GM23248 (cell line): ENCODE measurements at regions not wholly inside any gene's neighbourhood (a gene's known extent, or its start where the extent isn't known, plus 50 kb on each side); places are given as distances from the start of the nearest gene placed in this dataset.

Experiments
- DNase-seq: peaks from one replicate; pipeline ENCODE4 v3.0.0-alpha.2; 2015
- H2AFZ ChIP-seq: fragments of 200-600 bp; sonication (generic); 2 replicates; pipeline ENCODE4 v1.6.1; 2016; ENCODE audit warnings: antibody characterized with exemption
- H3F3A ChIP-seq: fragments of 200-600 bp; sonication (generic); 2 replicates; pipeline ENCODE4 v1.6.1; 2016; ENCODE audit warnings: mild to moderate bottlenecking, antibody characterized with exemption, mixed run types; ENCODE audit not compliant: insufficient read depth
- H3K27ac ChIP-seq: fragments of 200-600 bp; sonication (generic); 2 replicates; pipeline ENCODE4 v1.5.1; 2016; ENCODE audit warnings: mild to moderate bottlenecking
- H3K27me3 ChIP-seq: fragments of 200-600 bp; sonication (generic); replicated peaks from 2 replicates; pipeline ENCODE4 v1.6.1; 2016; ENCODE audit warnings: mild to moderate bottlenecking; ENCODE audit not compliant: insufficient read depth
- H3K36me3 ChIP-seq: fragments of 200-600 bp; sonication (generic); 2 replicates; pipeline ENCODE4 v1.6.1; 2016; ENCODE audit warnings: low read depth, mild to moderate bottlenecking
- H3K4me1 ChIP-seq: fragments of 200-600 bp; sonication (generic); 2 replicates; pipeline ENCODE4 v1.6.1; 2016; ENCODE audit warnings: mild to moderate bottlenecking; ENCODE audit not compliant: insufficient read depth
- H3K4me2 ChIP-seq: fragments of 200-600 bp; sonication (generic); one replicate; pipeline ENCODE4 v1.6.1; 2016; ENCODE audit warnings: mild to moderate bottlenecking; ENCODE audit not compliant: unreplicated experiment
- H3K4me3 ChIP-seq: fragments of 200-600 bp; sonication (generic); 2 replicates; pipeline ENCODE4 v1.5.1; 2016; ENCODE audit warnings: mild to moderate bottlenecking
- H3K79me2 ChIP-seq: fragments of 200-600 bp; sonication (generic); 2 replicates; pipeline ENCODE4 v1.6.1; 2016; ENCODE audit warnings: mild to moderate bottlenecking; ENCODE audit not compliant: insufficient read depth
- H3K9ac ChIP-seq: fragments of 200-600 bp; sonication (generic); 2 replicates; pipeline ENCODE4 v1.6.1; 2016; ENCODE audit warnings: mild to moderate bottlenecking
- H3K9me2 ChIP-seq: fragments of 200-600 bp; sonication (generic); 2 replicates; pipeline ENCODE4 v1.6.1; 2016; ENCODE audit warnings: mixed run types, mild to moderate bottlenecking, moderate library complexity; ENCODE audit not compliant: insufficient read depth
- H3K9me3 ChIP-seq: fragments of 200-600 bp; sonication (generic); one replicate; pipeline ENCODE4 v1.6.1; 2017; ENCODE audit warnings: low read depth
- H4K20me1 ChIP-seq: fragments of 200-600 bp; sonication (generic); 2 replicates; pipeline ENCODE4 v1.6.0; 2016; ENCODE audit not compliant: insufficient read depth
- EZH2 ChIP-seq: fragments of 200-600 bp; sonication (generic); IDR thresholded peaks from 2 replicates; pipeline ENCODE4 v1.6.1; 2018; ENCODE audit warnings: antibody characterized with exemption, mild to moderate bottlenecking; ENCODE audit not compliant: insufficient read depth, poor library complexity, severe bottlenecking
- EZH2phosphoT487 ChIP-seq: fragments of 200-600 bp; sonication (generic); IDR thresholded peaks from 2 replicates; pipeline ENCODE4 v1.6.1; 2018; ENCODE audit warnings: antibody characterized with exemption, moderate library complexity, mild to moderate bottlenecking, low read depth; ENCODE audit not compliant: insufficient read depth
- WGBS, 2 experiments: methylation state at CpG; one replicate each; pipeline ENCODE4 v1.1.6; 2015 to 2017; ENCODE audit warnings: low lambda C conversion rate in 2 of 2, low coverage in 1 of 2; ENCODE audit errors: missing lambda C conversion rate in 2 of 2; 5-methylcytosine and 5-hydroxymethylcytosine counted together
- in situ Hi-C: fragments of 300-500 bp; cut with MboI; formaldehyde crosslinking; loops from 2 replicates; pipeline ENCODE4 v1.15.0; 2020

- WGBS, 2 experiments, result 64 to 75% methylated on average over 6 of the region's 6 CpGs
- no peak overlapping the region for H2AFZ ChIP-seq
- H3K9me2 ChIP-seq, result no peaks in the 10 kb centered on the region
- no peak overlapping the region for H3K9ac ChIP-seq
- H3K9me3 ChIP-seq, result no peaks in the 10 kb centered on the region
- no peaks in the 10 kb centered on the region for H3K36me3 ChIP-seq
- no peaks in the 10 kb centered on the region for H3K79me2 ChIP-seq
- H3F3A ChIP-seq, result no peaks in the 10 kb centered on the region
- no peak overlapping the region for H3K27ac ChIP-seq
- in situ Hi-C loops, result no loop called here
- H3K4me2 ChIP-seq, result no peak overlapping the region
- TF ChIP-seq EZH2phosphoT487 (no peak), EZH2 (no peak)
- no peaks in the 10 kb centered on the region for H4K20me1 ChIP-seq
- peaks cover 8% of the 10 kb centered on the region; the same call in 1 of the 2 replicates for H3K27me3 ChIP-seq
- no peaks in the 10 kb centered on the region for H3K4me1 ChIP-seq
- peak; percentile 24 for DNase-seq
- no peak overlapping the region for H3K4me3 ChIP-seq
Observed at GRCh38 chr10:78578929-78579328, 489.8 kb upstream of the ZMIZ1 start.

- WGBS, 2 experiments, result 75 to 76% methylated on average over 5 of the region's 5 CpGs
- Histone ChIP-seq H3K4me2 (no peak overlapping the region), H3K4me1 (no peaks in the 10 kb centered on the region), H3K9me3 (no peaks in the 10 kb centered on the region), H3F3A (no peaks in the 10 kb centered on the region), H3K79me2 (no peaks in the 10 kb centered on the region), H3K9me2 (no peaks in the 10 kb centered on the region), H4K20me1 (no peaks in the 10 kb centered on the region), H3K4me3 (no peak overlapping the region), H2AFZ (no peak overlapping the region), H3K27me3 (peaks cover 11% of the 10 kb centered on the region), H3K9ac (no peak overlapping the region), H3K27ac (no peak overlapping the region), H3K36me3 (no peaks in the 10 kb centered on the region)
- in situ Hi-C loops, result no loop called here
- no peak for TF ChIP-seq EZH2
- no peak for TF ChIP-seq EZH2phosphoT487
- no peak for DNase-seq
Observed at GRCh38 chr10:78579576-78579975, 489.2 kb upstream of the ZMIZ1 start.

DNA sequence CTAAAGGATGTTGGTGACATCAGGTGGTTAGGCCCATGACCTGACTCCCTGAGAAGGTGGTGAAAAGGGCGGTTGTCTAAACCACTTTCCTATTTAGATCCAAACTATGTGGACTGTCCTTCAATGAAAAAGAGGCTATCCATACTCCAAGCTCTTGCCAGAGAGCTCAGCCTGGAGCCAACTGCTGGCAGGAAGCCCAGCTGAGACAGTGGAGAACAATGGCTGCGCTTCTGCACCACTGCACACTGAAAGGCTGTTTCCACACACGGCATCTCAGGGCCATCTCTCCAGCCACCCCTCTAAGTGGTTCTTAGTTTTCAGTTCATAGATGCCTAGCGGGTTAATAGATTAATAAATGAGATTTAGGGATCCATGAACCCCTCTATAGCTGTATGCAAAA lies 488.8 kb upstream of the ZMIZ1 start:
- Histone ChIP-seq H2AFZ (no peak overlapping the region), H3K4me2 (no peak overlapping the region), H3K4me1 (no peaks in the 10 kb centered on the region), H4K20me1 (no peaks in the 10 kb centered on the region), H3F3A (no peaks in the 10 kb centered on the region), H3K36me3 (no peaks in the 10 kb centered on the region), H3K9me2 (no peaks in the 10 kb centered on the region), H3K9ac (no peak overlapping the region), H3K9me3 (no peaks in the 10 kb centered on the region), H3K79me2 (no peaks in the 10 kb centered on the region), H3K27ac (no peak overlapping the region), H3K4me3 (no peak overlapping the region), H3K27me3 (peaks cover 11% of the 10 kb centered on the region)
- TF ChIP-seq EZH2phosphoT487, result no peak
- TF ChIP-seq EZH2, result no peak
- in situ Hi-C loops, result no loop called here
- no peak for DNase-seq
- 92 to 94% methylated on average over 4 of the region's 4 CpGs for WGBS, 2 experiments

DNA sequence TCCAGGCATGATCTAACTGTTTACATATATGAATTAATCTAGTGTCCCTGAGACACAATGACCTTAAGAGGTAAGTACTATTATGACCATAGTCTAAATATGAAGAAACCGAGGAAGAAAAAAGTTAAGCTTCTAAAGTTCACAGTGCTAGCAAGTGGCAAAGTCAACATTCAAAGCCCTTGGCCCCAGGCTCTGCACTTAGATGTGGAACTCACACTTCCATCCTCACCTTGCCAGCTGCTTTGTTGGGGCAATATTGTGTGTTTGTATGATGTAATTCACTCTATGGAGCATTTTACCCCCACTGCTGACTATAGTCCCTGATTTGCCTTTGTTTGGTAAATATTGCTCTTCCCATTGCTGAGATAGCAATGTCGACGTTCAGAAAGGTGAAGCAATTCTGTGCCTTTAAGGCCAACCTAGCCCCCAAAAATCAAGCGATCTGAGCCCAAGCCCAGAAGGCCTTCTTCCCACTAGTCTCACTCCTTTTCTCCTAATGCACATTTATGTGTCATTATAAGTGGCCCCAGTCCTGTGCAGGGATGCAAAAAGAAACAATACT lies 487.6 kb upstream of the ZMIZ1 start:
- Histone ChIP-seq H3K79me2 (no peaks in the 10 kb centered on the region), H3K9ac (no peak overlapping the region), H3K4me2 (no peak overlapping the region), H3K4me3 (no peak overlapping the region), H3K27me3 (peaks cover 11% of the 10 kb centered on the region), H3K27ac (no peak overlapping the region), H3K4me1 (no peaks in the 10 kb centered on the region), H3K9me3 (no peaks in the 10 kb centered on the region), H2AFZ (no peak overlapping the region), H3K9me2 (no peaks in the 10 kb centered on the region), H4K20me1 (no peaks in the 10 kb centered on the region), H3K36me3 (no peaks in the 10 kb centered on the region), H3F3A (no peaks in the 10 kb centered on the region)
- WGBS, 2 experiments, result 63 to 68% methylated on average over 4 of the region's 4 CpGs
- in situ Hi-C loops, result no loop called here
- DNase-seq, result no peak
- TF ChIP-seq EZH2, result no peak
- TF ChIP-seq EZH2phosphoT487, result no peak

- Histone ChIP-seq H3K4me3 (no peak overlapping the region), H3K27ac (no peak overlapping the region), H3K9me2 (no peaks in the 10 kb centered on the region), H3F3A (no peaks in the 10 kb centered on the region), H3K79me2 (no peaks in the 10 kb centered on the region), H3K36me3 (no peaks in the 10 kb centered on the region), H2AFZ (no peak overlapping the region), H3K9ac (no peak overlapping the region), H3K9me3 (no peaks in the 10 kb centered on the region), H3K4me1 (no peaks in the 10 kb centered on the region), H4K20me1 (no peaks in the 10 kb centered on the region), H3K4me2 (no peak overlapping the region), H3K27me3 (peaks cover 11% of the 10 kb centered on the region)
- TF ChIP-seq EZH2, result no peak
- no peak for TF ChIP-seq EZH2phosphoT487
- no peak for DNase-seq
- in situ Hi-C loops, result no loop called here
Observed at GRCh38 chr10:78582540-78582939, 486.2 kb upstream of the ZMIZ1 start.
